HepG2 (cell line): ENCODE measurements at regions not wholly inside any gene's neighbourhood (a gene's known extent, or its start where the extent isn't known, plus 50 kb on each side); places are given as distances from the start of the nearest gene placed in this dataset.

Experiments
- RFX5 ChIP-seq: IDR thresholded peaks from 2 replicates; pipeline ENCODE4 v1.6.1; 2011; ENCODE audit warnings: low read depth, low read length, improper control_type of control experiment
- TAF1 ChIP-seq: sonication (generic); formaldehyde crosslinking; IDR thresholded peaks from 2 replicates; pipeline ENCODE4 v1.4.0; 2020; ENCODE audit warnings: missing genetic modification reagents
- ZNF335 ChIP-seq: sonication (generic); formaldehyde crosslinking; IDR thresholded peaks from 2 replicates; pipeline ENCODE4 v1.4.0; 2020; ENCODE audit warnings: missing genetic modification reagents

- no peak for TF ChIP-seq ZNF335 (CRISPR knock-in tag)
- no peak for TF ChIP-seq RFX5
- no peak for TF ChIP-seq TAF1 (CRISPR knock-in tag)
Measured at GRCh38 chr3:110680450-110680849, 391.2 kb upstream of the NECTIN3 start.
